ENCODE measurements at regions not wholly inside any gene's neighbourhood (a gene's known extent, or its start where the extent isn't known, plus 50 kb on each side); places are given as distances from the start of the nearest gene placed in this dataset.

DNA sequence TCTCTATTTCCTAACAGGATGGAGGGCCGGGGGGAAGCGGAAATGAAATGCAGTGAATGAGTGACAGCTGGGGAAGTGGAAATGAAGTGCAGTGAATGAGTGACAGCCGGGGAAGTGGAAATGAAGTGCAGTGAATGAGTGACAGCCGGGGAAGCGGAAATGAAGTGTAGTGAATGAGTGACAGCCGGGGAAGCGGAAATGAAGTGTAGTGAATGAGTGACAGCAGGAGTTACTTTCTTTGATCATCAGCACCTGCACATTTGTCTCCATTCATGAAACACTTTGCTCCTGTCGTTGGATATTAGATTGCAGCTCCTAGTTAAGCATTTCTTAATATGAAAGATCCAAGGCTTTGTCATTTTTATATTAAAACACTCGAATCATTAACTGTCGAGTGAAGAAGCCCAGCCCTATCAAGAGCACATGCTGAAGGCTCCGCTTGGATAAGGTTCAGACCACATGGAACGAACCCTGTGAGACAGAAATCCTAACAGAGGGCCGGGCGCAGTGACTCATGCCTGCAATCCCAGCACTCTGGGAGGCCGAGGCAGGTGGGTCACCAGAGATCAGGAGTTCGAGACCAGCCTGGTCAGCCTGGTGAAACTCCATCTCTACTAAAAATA is 406.0 kb upstream of the ADARB2 start:
- Histone ChIP-seq H3K9me3 (peaks cover 45% of the 10 kb centered on the region), H3K36me3 (ENCODE audit: low read depth) (no peaks in the 10 kb centered on the region), H3K4me1 (ENCODE audit: low read depth) (no peaks in the 10 kb centered on the region), H3K4me3 (no peak overlapping the region)
- no peak for ATAC-seq
- no peak for DNase-seq
- TF ChIP-seq, protein P1, sequence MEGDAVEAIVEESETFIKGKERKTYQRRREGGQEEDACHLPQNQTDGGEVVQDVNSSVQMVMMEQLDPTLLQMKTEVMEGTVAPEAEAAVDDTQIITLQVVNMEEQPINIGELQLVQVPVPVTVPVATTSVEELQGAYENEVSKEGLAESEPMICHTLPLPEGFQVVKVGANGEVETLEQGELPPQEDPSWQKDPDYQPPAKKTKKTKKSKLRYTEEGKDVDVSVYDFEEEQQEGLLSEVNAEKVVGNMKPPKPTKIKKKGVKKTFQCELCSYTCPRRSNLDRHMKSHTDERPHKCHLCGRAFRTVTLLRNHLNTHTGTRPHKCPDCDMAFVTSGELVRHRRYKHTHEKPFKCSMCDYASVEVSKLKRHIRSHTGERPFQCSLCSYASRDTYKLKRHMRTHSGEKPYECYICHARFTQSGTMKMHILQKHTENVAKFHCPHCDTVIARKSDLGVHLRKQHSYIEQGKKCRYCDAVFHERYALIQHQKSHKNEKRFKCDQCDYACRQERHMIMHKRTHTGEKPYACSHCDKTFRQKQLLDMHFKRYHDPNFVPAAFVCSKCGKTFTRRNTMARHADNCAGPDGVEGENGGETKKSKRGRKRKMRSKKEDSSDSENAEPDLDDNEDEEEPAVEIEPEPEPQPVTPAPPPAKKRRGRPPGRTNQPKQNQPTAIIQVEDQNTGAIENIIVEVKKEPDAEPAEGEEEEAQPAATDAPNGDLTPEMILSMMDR (IDR thresholded peaks at IDR 0.05) = no peak
- intact Hi-C loops (cut with DNase I, micrococcal nuclease) = no loop called here

DNA sequence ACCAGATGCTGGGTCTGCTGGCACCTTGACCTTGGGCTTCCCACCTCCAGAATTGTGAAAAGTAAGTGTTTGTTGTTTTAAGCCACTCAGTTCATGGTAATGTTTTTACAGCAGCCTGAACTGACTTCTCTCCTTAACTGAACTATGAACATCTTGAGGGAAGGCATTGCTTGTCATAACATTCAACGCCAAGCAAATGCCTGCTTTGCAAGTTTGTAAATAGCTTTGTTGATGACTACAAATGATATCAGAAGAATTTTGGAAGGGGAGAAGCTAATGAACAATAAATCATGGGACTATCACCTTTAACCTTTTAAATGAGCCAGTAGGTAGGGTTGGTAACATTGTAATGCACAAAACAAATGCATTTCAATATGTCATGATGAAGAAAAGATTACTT is 402.4 kb upstream of the ADARB2 start:
- intact Hi-C loops (cut with DNase I, micrococcal nuclease) = no loop called here
- TF ChIP-seq, protein P1 (IDR thresholded peaks at IDR 0.05) = no peak
- ATAC-seq = no peak
- H3K9me3 ChIP-seq = peaks cover 44% of the 10 kb centered on the region
- no peaks in the 10 kb centered on the region for H3K4me1 ChIP-seq (ENCODE audit: low read depth)
- no peak overlapping the region for H3K4me3 ChIP-seq
- H3K36me3 ChIP-seq (ENCODE audit: low read depth) = no peaks in the 10 kb centered on the region
- DNase-seq = no peak

DNA sequence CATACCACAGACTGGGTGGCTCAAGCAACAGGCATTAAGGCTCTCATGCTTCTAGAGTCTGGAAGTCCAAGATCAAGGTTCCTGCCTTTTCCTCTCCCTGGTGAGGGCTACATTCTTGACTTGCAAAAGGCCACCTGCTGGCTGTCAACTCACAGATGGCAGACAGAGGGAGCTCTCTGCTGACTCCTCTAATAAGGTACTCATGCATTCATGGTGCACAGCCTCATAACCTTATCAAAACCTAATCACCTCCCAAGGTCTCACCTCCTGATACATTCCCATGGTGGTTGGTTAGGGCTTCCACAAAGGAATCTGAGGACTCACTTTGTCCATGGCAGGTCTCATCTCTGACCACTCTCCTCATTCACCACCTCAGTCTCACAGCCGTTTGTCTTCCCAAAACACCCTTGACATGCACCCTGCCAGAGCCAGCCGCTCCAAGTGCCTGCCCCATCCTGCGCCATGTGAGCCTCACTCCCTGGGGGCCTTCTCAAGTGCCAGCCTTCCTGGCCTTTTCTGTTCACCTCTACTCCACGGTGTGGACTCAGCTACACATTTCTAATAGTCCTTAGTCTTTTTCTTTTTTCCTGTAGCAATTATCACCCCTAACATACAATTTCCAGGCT is 400.3 kb upstream of the ADARB2 start:
- ATAC-seq (no peak), DNase-seq (no peak)
- no peaks in the 10 kb centered on the region for H3K4me1 ChIP-seq (ENCODE audit: low read depth)
- TF ChIP-seq, protein P1 (IDR thresholded peaks at IDR 0.05) = no peak
- H3K9me3 ChIP-seq = peaks cover 52% of the 10 kb centered on the region
- H3K4me3 ChIP-seq = no peak overlapping the region
- intact Hi-C loops (cut with DNase I, micrococcal nuclease) = no loop called here
- no peaks in the 10 kb centered on the region for H3K36me3 ChIP-seq (ENCODE audit: low read depth)

DNA sequence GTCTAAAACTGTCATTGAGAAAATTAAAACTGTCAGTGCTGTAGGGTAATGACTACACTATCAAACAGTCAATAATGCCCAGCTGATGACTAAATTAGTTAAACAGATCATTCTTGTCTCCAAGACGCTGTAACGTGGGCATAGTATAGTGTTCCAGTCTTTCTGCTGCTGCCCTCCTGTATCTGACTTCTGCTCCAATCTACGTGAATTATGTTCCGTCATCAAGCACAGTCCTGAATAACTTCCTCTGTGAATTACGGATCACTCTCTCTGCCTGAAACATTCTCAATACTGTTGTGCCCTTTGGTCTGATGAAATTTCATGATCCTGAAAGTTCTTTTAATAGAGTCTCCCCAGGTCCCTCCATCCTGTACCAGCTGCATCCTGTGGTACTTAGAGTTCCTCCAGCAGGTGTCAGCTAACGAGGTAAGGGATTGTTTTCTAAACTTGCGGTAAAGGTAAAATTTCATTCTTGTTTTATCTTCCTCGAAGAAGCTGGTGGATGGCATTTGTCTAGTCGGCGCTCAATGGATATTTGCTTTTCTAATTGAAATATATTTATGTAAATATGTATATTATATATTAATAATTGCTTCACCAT is 393.5 kb upstream of the ADARB2 start:
- Histone ChIP-seq H3K4me3 (no peak overlapping the region), H3K36me3 (ENCODE audit: low read depth) (no peaks in the 10 kb centered on the region), H3K4me1 (ENCODE audit: low read depth) (no peaks in the 10 kb centered on the region), H3K9me3 (peaks cover 37% of the 10 kb centered on the region)
- DNase-seq (no peak), ATAC-seq (no peak)
- TF ChIP-seq, protein P1 (IDR thresholded peaks at IDR 0.05) = no peak
- intact Hi-C loops (cut with DNase I, micrococcal nuclease) = no loop called here

DNA sequence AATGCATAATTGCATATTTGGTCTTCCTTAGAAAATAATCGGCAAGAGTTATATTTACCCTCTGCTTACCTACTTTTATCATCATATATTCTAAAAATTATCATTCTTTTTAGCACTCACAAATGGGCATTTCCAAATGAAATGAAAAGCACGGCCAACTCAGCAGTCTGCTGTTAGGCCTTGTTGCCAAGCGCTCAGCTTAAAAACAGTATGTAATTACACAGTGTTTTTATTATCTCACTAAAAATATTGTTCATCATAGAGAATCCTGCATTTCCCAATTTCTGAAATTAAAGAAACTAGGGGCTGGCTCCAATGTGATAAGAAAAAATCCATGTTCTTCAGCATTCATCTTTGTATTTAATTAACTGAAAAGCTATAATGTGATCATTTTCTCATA is 391.7 kb upstream of the ADARB2 start:
- TF ChIP-seq, protein P1 (IDR thresholded peaks at IDR 0.05) = no peak
- peaks cover 35% of the 10 kb centered on the region for H3K9me3 ChIP-seq
- no peak overlapping the region for H3K4me3 ChIP-seq
- no peaks in the 10 kb centered on the region for H3K4me1 ChIP-seq (ENCODE audit: low read depth)
- DNase-seq = no peak
- no peaks in the 10 kb centered on the region for H3K36me3 ChIP-seq (ENCODE audit: low read depth)
- ATAC-seq = no peak
- intact Hi-C loops (cut with DNase I, micrococcal nuclease) = no loop called here

All from mucosa of descending colon (tissue), 3 donors.